ENCODE measurements at regions not wholly inside any gene's neighbourhood (a gene's known extent, or its start where the extent isn't known, plus 50 kb on each side); places are given as distances from the start of the nearest gene placed in this dataset.
"Not testable (repeated sequence)": the region's sequence is repeated elsewhere in the genome, so short reads cannot be mapped to it uniquely, and the experiment has no call there.

GRCh38 chr4:137905930-137906329, 336.2 kb downstream of the SLC7A11 start:
- no peak overlapping the region for H3K27ac Mint-ChIP-seq (ENCODE audit: unreplicated experiment)
- no peak for DNase-seq (ENCODE audit: low spot score)
- H3K36me3 Mint-ChIP-seq (ENCODE audit: low read depth): no peaks in the 10 kb centered on the region

DNA sequence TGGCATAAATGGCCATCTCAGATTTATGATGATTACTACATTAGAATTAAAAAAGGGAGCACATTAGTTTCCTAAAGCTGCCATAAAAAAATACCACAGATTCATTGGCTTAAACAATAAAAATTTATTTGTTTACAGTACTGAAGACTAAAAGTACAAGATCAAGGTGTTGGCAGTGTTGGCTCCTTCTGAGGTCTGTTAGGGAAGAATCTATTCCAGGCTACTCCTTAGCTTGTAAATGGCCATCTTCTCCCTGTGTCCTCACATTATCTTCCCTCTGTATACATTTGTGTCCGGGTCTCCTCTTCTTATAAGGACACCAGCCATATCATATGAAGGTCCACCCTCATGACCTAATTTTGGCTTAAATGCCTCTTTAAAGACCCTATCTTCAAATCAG, 341.0 kb downstream of the SLC7A11 start:
- no peak for DNase-seq (ENCODE audit: low spot score)
- no peaks in the 10 kb centered on the region for H3K9me3 Mint-ChIP-seq (ENCODE audit: low read depth)
- H3K36me3 Mint-ChIP-seq (ENCODE audit: low read depth): no peaks in the 10 kb centered on the region

More at GRCh38 chr4:137905930-137906329, 336.2 kb downstream of the SLC7A11 start:
- no peaks in the 10 kb centered on the region for H3K27me3 Mint-ChIP-seq (ENCODE audit: low read depth)
- no peak for TF ChIP-seq CTCF (IDR thresholded peaks at IDR 0.05)
- no peaks in the 10 kb centered on the region for H3K9me3 Mint-ChIP-seq (ENCODE audit: low read depth)
- no peak overlapping the region for H3K4me3 Mint-ChIP-seq (ENCODE audit: unreplicated experiment)
- H3K4me1 Mint-ChIP-seq (ENCODE audit: low read depth): peaks cover 6% of the 10 kb centered on the region

GRCh38 chr4:137896221-137896737, 345.9 kb downstream of the SLC7A11 start:
- TF ChIP-seq CTCF (IDR thresholded peaks at IDR 0.05): no peak

More for the DNA sequence above, 341.0 kb downstream of the SLC7A11 start:
- Mint-ChIP-seq H3K4me3 (ENCODE audit: unreplicated experiment) (no peak overlapping the region), H3K4me1 (ENCODE audit: low read depth) (no peaks in the 10 kb centered on the region), H3K27ac (ENCODE audit: unreplicated experiment) (no peak overlapping the region), H3K27me3 (ENCODE audit: low read depth) (no peaks in the 10 kb centered on the region)
- no peak for TF ChIP-seq CTCF (IDR thresholded peaks at IDR 0.05)

DNA sequence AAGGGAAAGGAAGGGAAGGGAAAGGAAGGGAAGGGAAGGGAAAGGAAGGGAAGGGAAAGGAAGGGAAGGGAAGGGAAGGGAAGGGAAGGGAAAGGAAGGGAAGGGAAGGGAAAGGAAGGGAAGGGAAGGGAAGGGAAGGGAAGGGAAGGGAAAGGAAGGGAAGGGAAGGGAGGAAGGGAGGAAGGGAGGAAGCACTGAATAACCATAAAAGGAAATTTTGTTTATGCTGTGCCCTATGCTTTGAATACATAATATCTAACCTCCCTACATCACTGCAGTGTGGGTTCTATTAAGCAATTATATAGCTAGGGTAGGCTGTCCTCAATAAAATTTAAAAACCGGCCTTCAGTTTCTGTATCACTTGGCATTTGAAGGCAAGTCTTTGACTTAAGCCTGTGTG, 346.6 kb downstream of the SLC7A11 start:
- not testable (repeated sequence) for H3K4me3 Mint-ChIP-seq (ENCODE audit: unreplicated experiment); H3K27me3 Mint-ChIP-seq (ENCODE audit: low read depth); DNase-seq (ENCODE audit: low spot score); H3K9me3 Mint-ChIP-seq (ENCODE audit: low read depth); H3K27ac Mint-ChIP-seq (ENCODE audit: unreplicated experiment); H3K4me1 Mint-ChIP-seq (ENCODE audit: low read depth); H3K36me3 Mint-ChIP-seq (ENCODE audit: low read depth)

More at GRCh38 chr4:137896221-137896737, 345.9 kb downstream of the SLC7A11 start:
- Mint-ChIP-seq H3K9me3 (ENCODE audit: low read depth) (peaks cover 9% of the 10 kb centered on the region), H3K27me3 (ENCODE audit: low read depth) (no peaks in the 10 kb centered on the region), H3K36me3 (ENCODE audit: low read depth) (no peaks in the 10 kb centered on the region), H3K4me3 (ENCODE audit: unreplicated experiment) (no peak overlapping the region), H3K27ac (ENCODE audit: unreplicated experiment) (no peak overlapping the region), H3K4me1 (ENCODE audit: low read depth) (peaks cover 6% of the 10 kb centered on the region)
- DNase-seq (ENCODE audit: low spot score): no peak

DNA sequence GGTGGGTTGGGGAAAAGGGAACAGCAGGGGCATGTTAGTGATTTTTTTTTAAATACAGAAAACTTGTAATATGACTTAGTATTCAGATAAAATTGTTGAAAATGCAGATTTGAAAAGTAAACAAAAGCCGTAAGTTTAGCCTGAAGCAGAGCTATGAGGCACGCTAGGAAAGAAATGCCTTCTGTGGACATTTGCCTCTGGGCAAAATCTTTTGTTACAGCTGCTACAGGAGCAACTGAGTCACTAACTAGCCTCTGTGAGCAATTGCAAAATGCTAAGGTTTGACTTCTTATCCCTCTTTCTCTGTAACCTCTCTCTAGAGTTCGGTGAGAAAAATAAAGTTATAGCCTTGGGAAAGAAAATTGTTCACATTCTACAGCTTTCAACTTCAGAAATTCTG, 350.0 kb downstream of the SLC7A11 start:
- no peak for TF ChIP-seq CTCF (IDR thresholded peaks at IDR 0.05)
- DNase-seq (ENCODE audit: low spot score): no peak
- no peak overlapping the region for H3K27ac Mint-ChIP-seq (ENCODE audit: unreplicated experiment)
- no peak overlapping the region for H3K4me3 Mint-ChIP-seq (ENCODE audit: unreplicated experiment)
- H3K9me3 Mint-ChIP-seq (ENCODE audit: low read depth): peaks cover 12% of the 10 kb centered on the region
- no peaks in the 10 kb centered on the region for H3K27me3 Mint-ChIP-seq (ENCODE audit: low read depth)
- H3K4me1 Mint-ChIP-seq (ENCODE audit: low read depth): peaks cover 6% of the 10 kb centered on the region
- H3K36me3 Mint-ChIP-seq (ENCODE audit: low read depth): no peaks in the 10 kb centered on the region

DNA sequence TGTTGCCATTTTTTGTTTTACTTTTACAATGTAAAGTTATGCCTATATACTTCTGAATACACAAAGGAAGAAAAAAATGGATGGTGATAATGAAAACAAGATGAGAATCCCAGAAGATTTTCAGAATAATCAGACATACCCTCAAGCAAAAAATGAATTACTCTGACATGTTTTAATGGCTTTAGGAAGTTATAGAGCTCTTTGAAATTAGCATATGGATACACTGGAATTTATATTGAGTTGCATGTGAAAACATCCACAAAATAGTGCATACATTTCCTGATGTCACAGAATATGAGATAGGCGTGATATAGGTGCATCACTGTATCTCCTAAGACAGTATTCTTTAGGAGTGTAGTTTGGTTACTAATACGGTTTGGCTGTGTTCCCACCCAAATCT, 351.3 kb downstream of the SLC7A11 start:
- Mint-ChIP-seq H3K27ac (ENCODE audit: unreplicated experiment) (no peak overlapping the region), H3K4me3 (ENCODE audit: unreplicated experiment) (no peak overlapping the region), H3K27me3 (ENCODE audit: low read depth) (no peaks in the 10 kb centered on the region), H3K9me3 (ENCODE audit: low read depth) (peaks cover 12% of the 10 kb centered on the region), H3K4me1 (ENCODE audit: low read depth) (peaks cover 6% of the 10 kb centered on the region), H3K36me3 (ENCODE audit: low read depth) (no peaks in the 10 kb centered on the region)
- no peak for TF ChIP-seq CTCF (IDR thresholded peaks at IDR 0.05)
- no peak for DNase-seq (ENCODE audit: low spot score)

Data from chondrocyte (in vitro differentiated cells).